ENCODE measurements at regions not wholly inside any gene's neighbourhood (a gene's known extent, or its start where the extent isn't known, plus 50 kb on each side); places are given as distances from the start of the nearest gene placed in this dataset.
"Not testable (repeated sequence)": the region's sequence is repeated elsewhere in the genome, so short reads cannot be mapped to it uniquely, and the experiment has no call there.

- no peaks in the 10 kb centered on the region for H4K20me1 ChIP-seq (ENCODE audit: insufficient read depth, low read length)
- no peak overlapping the region for H2AFZ ChIP-seq (ENCODE audit: low read depth, low read length)
- H3K79me2 ChIP-seq (ENCODE audit: low read length), result no peaks in the 10 kb centered on the region
- no peaks in the 10 kb centered on the region for H3K27me3 ChIP-seq (ENCODE audit: low read depth, low read length)
- no peaks in the 10 kb centered on the region for H3K4me1 ChIP-seq (ENCODE audit: low read length)
- H3K9ac ChIP-seq (ENCODE audit: low read length), result no peak overlapping the region
- H3K9me3 ChIP-seq (ENCODE audit: insufficient read depth, low read length), result no peaks in the 10 kb centered on the region
- no peak for TF ChIP-seq CTCF (IDR thresholded peaks at IDR 0.05; ENCODE audit: low read depth, low read length)
- no peak for TF ChIP-seq EZH2phosphoT487 (IDR thresholded peaks at IDR 0.05; ENCODE audit: low read depth)
- no peak overlapping the region for H3K4me3 ChIP-seq (ENCODE audit: low read length)
- H3K4me2 ChIP-seq (ENCODE audit: low read length), result no peak overlapping the region
- no peaks in the 10 kb centered on the region for H3K36me3 ChIP-seq (replicated peaks; ENCODE audit: low read depth, low read length)
- no peak overlapping the region for H3K27ac ChIP-seq (ENCODE audit: low read length)
Observed at GRCh38 chrX:74063426-74064155, 211.1 kb upstream of the XIST start.

GRCh38 chrX:74061879-74062278 is 209.4 kb upstream of the XIST start:
- Histone ChIP-seq H3K27me3 (ENCODE audit: low read depth, low read length) (no peaks in the 10 kb centered on the region), H3K9ac (ENCODE audit: low read length) (no peak overlapping the region), H2AFZ (ENCODE audit: low read depth, low read length) (no peak overlapping the region), H3K79me2 (ENCODE audit: low read length) (no peaks in the 10 kb centered on the region), H3K27ac (ENCODE audit: low read length) (no peak overlapping the region), H3K4me1 (ENCODE audit: low read length) (no peaks in the 10 kb centered on the region), H3K4me3 (ENCODE audit: low read length) (no peak overlapping the region), H4K20me1 (ENCODE audit: insufficient read depth, low read length) (no peaks in the 10 kb centered on the region), H3K4me2 (ENCODE audit: low read length) (no peak overlapping the region), H3K36me3 (replicated peaks; ENCODE audit: low read depth, low read length) (no peaks in the 10 kb centered on the region), H3K9me3 (ENCODE audit: insufficient read depth, low read length) (no peaks in the 10 kb centered on the region)
- no peak for TF ChIP-seq CTCF (IDR thresholded peaks at IDR 0.05; ENCODE audit: low read depth, low read length)
- TF ChIP-seq EZH2phosphoT487 (IDR thresholded peaks at IDR 0.05; ENCODE audit: low read depth), result no peak

GRCh38 chrX:74049126-74049525 is 196.6 kb upstream of the XIST start:
- Histone ChIP-seq H3K27me3 (ENCODE audit: low read depth, low read length) (no peaks in the 10 kb centered on the region), H3K9ac (ENCODE audit: low read length) (no peak overlapping the region), H3K4me3 (ENCODE audit: low read length) (no peak overlapping the region), H3K9me3 (ENCODE audit: insufficient read depth, low read length) (no peaks in the 10 kb centered on the region), H2AFZ (ENCODE audit: low read depth, low read length) (no peak overlapping the region), H3K4me2 (ENCODE audit: low read length) (no peak overlapping the region), H4K20me1 (ENCODE audit: insufficient read depth, low read length) (no peaks in the 10 kb centered on the region), H3K79me2 (ENCODE audit: low read length) (no peaks in the 10 kb centered on the region), H3K27ac (ENCODE audit: low read length) (no peak overlapping the region), H3K36me3 (replicated peaks; ENCODE audit: low read depth, low read length) (no peaks in the 10 kb centered on the region), H3K4me1 (ENCODE audit: low read length) (no peaks in the 10 kb centered on the region)
- no peak for TF ChIP-seq EZH2phosphoT487 (IDR thresholded peaks at IDR 0.05; ENCODE audit: low read depth)
- TF ChIP-seq CTCF (IDR thresholded peaks at IDR 0.05; ENCODE audit: low read depth, low read length), result no peak

GRCh38 chrX:74034066-74034465 is 181.6 kb upstream of the XIST start:
- not testable (repeated sequence) for H3K27me3 ChIP-seq (ENCODE audit: low read depth, low read length)

GRCh38 chrX:74031527-74031926 is 179.0 kb upstream of the XIST start:
- not testable (repeated sequence) for H3K4me3 ChIP-seq (ENCODE audit: low read length); H2AFZ ChIP-seq (ENCODE audit: low read depth, low read length); H3K4me1 ChIP-seq (ENCODE audit: low read length); H4K20me1 ChIP-seq (ENCODE audit: insufficient read depth, low read length); H3K79me2 ChIP-seq (ENCODE audit: low read length); H3K4me2 ChIP-seq (ENCODE audit: low read length); H3K9ac ChIP-seq (ENCODE audit: low read length); H3K27me3 ChIP-seq (ENCODE audit: low read depth, low read length); H3K27ac ChIP-seq (ENCODE audit: low read length); H3K9me3 ChIP-seq (ENCODE audit: insufficient read depth, low read length); H3K36me3 ChIP-seq (replicated peaks; ENCODE audit: low read depth, low read length)

More at GRCh38 chrX:74034066-74034465, 181.6 kb upstream of the XIST start:
- not testable (repeated sequence) for H3K36me3 ChIP-seq (replicated peaks; ENCODE audit: low read depth, low read length); H4K20me1 ChIP-seq (ENCODE audit: insufficient read depth, low read length); H3K9me3 ChIP-seq (ENCODE audit: insufficient read depth, low read length); H3K27ac ChIP-seq (ENCODE audit: low read length); H3K4me2 ChIP-seq (ENCODE audit: low read length); H2AFZ ChIP-seq (ENCODE audit: low read depth, low read length); H3K4me3 ChIP-seq (ENCODE audit: low read length); H3K4me1 ChIP-seq (ENCODE audit: low read length); H3K9ac ChIP-seq (ENCODE audit: low read length); H3K79me2 ChIP-seq (ENCODE audit: low read length)

GRCh38 chrX:74030766-74031165 is 178.3 kb upstream of the XIST start:
- H3K9ac ChIP-seq (ENCODE audit: low read length); H3K27ac ChIP-seq (ENCODE audit: low read length); H3K4me2 ChIP-seq (ENCODE audit: low read length); H3K4me1 ChIP-seq (ENCODE audit: low read length); H3K9me3 ChIP-seq (ENCODE audit: insufficient read depth, low read length); H3K79me2 ChIP-seq (ENCODE audit: low read length); H3K4me3 ChIP-seq (ENCODE audit: low read length); H4K20me1 ChIP-seq (ENCODE audit: insufficient read depth, low read length); H2AFZ ChIP-seq (ENCODE audit: low read depth, low read length); H3K36me3 ChIP-seq (replicated peaks; ENCODE audit: low read depth, low read length); H3K27me3 ChIP-seq (ENCODE audit: low read depth, low read length): not testable (repeated sequence)

- H3K4me3 ChIP-seq (ENCODE audit: low read length); H3K9ac ChIP-seq (ENCODE audit: low read length); H3K36me3 ChIP-seq (replicated peaks; ENCODE audit: low read depth, low read length); H2AFZ ChIP-seq (ENCODE audit: low read depth, low read length); H3K4me2 ChIP-seq (ENCODE audit: low read length); H3K27me3 ChIP-seq (ENCODE audit: low read depth, low read length); H3K4me1 ChIP-seq (ENCODE audit: low read length); H3K27ac ChIP-seq (ENCODE audit: low read length); H3K9me3 ChIP-seq (ENCODE audit: insufficient read depth, low read length); H3K79me2 ChIP-seq (ENCODE audit: low read length); H4K20me1 ChIP-seq (ENCODE audit: insufficient read depth, low read length): not testable (repeated sequence)
Observed at GRCh38 chrX:74025145-74025544, 172.6 kb upstream of the XIST start.

Measured in OCI-LY3 (cell line).